ENCODE measurements at regions not wholly inside any gene's neighbourhood (a gene's known extent, or its start where the extent isn't known, plus 50 kb on each side); places are given as distances from the start of the nearest gene placed in this dataset.

DNA sequence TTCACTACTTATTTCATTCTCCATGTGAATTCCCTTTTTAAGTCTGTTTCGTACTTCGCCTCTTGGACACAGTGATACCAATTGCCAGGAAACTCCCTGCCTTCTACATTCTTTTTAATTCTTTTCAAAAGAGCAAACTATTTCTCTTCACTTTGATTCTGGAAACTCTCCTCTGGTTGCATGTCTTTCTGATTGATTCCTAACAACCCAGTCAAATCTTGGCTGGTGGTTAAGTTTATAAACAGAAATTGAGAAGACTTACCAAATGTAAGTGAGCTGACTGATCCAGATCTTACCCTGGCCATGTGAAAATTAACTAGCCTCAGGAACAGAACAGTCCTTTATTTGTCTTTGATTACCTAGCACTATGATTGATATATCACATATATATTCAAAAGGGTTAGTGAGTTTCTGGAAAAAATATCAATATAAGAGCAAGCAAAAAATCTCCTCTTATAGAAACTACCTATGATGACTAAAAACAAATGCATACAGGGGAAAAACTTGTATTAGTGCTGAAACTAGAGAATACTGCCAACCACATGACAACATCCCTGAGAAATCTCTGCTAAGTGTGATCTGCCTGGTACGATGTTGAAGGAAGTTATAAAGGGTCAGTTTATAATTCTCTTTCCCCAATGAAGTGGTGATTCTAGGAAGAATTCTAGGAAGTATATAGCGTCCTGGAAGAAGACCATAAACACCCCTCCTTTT lies 152.6 kb upstream of the HTR2A start:
- TF ChIP-seq, protein P1, sequence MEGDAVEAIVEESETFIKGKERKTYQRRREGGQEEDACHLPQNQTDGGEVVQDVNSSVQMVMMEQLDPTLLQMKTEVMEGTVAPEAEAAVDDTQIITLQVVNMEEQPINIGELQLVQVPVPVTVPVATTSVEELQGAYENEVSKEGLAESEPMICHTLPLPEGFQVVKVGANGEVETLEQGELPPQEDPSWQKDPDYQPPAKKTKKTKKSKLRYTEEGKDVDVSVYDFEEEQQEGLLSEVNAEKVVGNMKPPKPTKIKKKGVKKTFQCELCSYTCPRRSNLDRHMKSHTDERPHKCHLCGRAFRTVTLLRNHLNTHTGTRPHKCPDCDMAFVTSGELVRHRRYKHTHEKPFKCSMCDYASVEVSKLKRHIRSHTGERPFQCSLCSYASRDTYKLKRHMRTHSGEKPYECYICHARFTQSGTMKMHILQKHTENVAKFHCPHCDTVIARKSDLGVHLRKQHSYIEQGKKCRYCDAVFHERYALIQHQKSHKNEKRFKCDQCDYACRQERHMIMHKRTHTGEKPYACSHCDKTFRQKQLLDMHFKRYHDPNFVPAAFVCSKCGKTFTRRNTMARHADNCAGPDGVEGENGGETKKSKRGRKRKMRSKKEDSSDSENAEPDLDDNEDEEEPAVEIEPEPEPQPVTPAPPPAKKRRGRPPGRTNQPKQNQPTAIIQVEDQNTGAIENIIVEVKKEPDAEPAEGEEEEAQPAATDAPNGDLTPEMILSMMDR (IDR thresholded peaks at IDR 0.05; ENCODE audit: insufficient read depth, low read depth, low read length, missing control alignments), result no peak
- DNase-seq (ENCODE audit: low read depth), result no peak
- no peak overlapping the region for H3K4me3 ChIP-seq (ENCODE audit: low read length)

DNA sequence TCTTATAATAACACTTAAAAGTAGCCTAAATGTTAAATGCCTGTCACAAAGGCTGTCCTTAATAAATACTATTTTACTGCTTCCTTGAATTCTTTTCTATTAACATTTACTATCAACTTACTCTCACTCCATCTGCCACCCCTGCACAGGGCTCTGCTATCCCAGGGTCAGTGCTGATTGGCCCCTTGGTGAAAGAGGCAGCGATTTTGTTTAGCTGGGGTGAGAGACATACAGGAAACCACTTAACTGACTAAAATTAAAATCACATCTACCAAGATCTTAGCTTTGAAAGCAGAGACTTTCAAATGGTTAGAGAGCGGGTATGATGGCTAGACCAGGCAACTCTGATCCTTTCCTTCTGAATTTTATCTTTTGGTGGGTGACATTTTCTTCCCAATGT lies 149.9 kb upstream of the HTR2A start:
- TF ChIP-seq, protein P1 (IDR thresholded peaks at IDR 0.05; ENCODE audit: insufficient read depth, low read depth, low read length, missing control alignments), result no peak
- H3K4me3 ChIP-seq (ENCODE audit: low read length), result no peak overlapping the region

DNA sequence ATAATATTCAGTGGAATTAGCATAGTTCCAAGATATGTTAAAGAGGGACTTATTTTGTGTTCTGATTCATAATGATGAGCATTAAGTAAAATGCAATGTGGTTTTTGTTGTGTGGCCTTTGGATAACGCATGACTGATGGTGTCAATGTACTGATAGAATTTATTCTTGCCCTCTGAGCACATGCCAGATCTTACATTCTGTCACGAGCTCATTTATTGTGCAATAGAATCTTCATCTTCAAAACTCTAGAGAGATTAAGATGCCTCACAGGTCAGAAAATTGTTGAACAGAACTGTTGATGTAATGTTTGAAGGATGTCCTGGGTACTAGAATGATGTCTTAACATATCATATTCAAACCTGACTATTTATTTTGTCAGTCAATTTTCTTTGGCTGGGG lies 148.0 kb upstream of the HTR2A start:
- TF ChIP-seq, protein P1 (IDR thresholded peaks at IDR 0.05; ENCODE audit: insufficient read depth, low read depth, low read length, missing control alignments), result no peak
- no peak for DNase-seq (ENCODE audit: low read depth)
- no peak overlapping the region for H3K4me3 ChIP-seq (ENCODE audit: low read length)

More for the DNA sequence above, 149.9 kb upstream of the HTR2A start:
- no peak for DNase-seq (ENCODE audit: low read depth)

DNA sequence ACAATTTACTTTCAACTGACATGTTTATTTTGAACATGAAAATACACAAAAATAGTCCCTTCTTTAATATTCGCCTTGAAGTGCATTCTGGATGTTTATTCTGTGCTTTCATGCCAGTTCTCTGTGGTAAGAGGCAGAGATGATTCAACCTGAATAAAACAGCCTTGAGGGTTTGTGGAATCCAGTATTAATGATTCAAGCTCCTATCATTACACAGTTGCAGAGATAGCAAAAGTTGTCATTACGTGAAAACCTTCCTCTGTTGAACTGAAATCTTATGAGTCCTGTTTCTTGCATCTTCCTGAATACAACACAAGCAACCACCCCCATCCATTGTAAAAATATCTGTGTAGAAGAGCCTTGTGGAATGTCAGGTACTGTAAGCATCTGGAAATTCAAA lies 142.3 kb upstream of the HTR2A start:
- TF ChIP-seq, protein P1 (IDR thresholded peaks at IDR 0.05; ENCODE audit: insufficient read depth, low read depth, low read length, missing control alignments), result no peak
- peak; percentile 81 for DNase-seq (ENCODE audit: low read depth)
- H3K4me3 ChIP-seq (ENCODE audit: low read length), result no peak overlapping the region

DNA sequence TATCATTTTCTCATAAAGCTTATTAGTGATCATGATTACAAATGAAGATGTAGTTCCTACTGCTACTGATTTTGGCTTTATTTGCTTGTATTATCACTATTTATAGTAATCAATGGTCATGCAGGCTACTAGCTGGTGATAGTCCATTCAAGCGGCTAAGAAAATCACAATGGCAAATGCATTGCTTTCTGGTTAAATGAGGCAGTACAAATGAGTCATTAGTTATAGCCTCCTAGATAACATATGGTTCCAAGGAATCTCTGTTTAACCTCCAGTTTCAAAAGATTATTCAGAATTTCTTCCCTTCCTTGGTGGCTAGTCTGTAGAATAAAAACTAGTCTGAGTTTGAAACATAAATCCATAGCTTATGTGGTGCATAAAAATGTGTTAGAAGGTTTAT lies 141.3 kb upstream of the HTR2A start:
- TF ChIP-seq, protein P1 (IDR thresholded peaks at IDR 0.05; ENCODE audit: insufficient read depth, low read depth, low read length, missing control alignments), result no peak
- no peak for DNase-seq (ENCODE audit: low read depth)
- H3K4me3 ChIP-seq (ENCODE audit: low read length), result no peak overlapping the region

DNA sequence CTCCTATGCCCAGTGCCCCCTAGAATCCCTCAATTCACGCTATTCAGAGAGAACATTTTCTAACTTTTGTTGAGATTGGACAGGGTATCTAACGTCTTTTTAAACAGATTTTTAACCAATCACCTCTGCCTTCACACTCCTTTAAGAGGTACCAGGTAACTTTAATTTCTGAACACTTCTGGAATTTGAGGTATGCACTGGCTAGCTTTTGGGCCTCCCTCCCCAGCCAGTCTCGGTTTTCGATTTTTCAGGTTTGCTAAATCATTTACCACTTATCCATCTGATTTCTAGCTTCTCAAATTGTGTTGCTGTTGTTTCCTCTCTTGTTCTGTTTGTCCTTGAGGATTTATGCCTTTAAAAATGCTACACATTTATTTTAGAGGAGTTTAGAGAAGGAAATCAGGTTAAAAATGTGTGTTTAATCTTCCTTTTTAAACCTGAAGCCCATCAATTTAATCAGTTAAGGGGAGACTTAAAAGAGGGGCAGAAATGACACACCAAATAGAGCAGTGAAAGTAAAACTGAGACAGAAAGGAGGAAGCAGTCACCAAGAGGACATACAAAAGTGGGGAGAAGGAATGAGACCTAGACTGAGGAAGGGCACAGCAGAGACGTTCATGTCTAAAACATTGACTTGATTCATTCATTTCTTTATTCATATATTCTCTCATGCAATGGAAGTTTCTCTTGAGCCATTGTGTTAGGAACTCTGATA lies 139.6 kb upstream of the HTR2A start:
- TF ChIP-seq, protein P1 (IDR thresholded peaks at IDR 0.05; ENCODE audit: insufficient read depth, low read depth, low read length, missing control alignments), result no peak
- DNase-seq (ENCODE audit: low read depth), result no peak
- H3K4me3 ChIP-seq (ENCODE audit: low read length), result no peak overlapping the region
